Calu3 (cell line): ENCODE measurements at regions not wholly inside any gene's neighbourhood (a gene's known extent, or its start where the extent isn't known, plus 50 kb on each side); places are given as distances from the start of the nearest gene placed in this dataset.

ENCODE experiments used
- BruUV-seq: library from RNA; stranded (reverse); fragments of 400-500 nt; replicated peaks from 2 replicates; lab custom pipeline; 2021; lab: Mats Ljungman, UMichigan
- CTCF ChIA-PET: fragments of 300-600 bp; sonication (Branson Sonifier 250); formaldehyde crosslinking; loops from one replicate; lab custom pipeline; 2022; ENCODE audit warnings: antibody characterized with exemption; lab: Charles Lee
- DNase-seq: peaks from one replicate; pipeline ENCODE4 v3.0.0; 2022
- H3K27ac Mint-ChIP-seq: one replicate; pipeline ENCODE4 v1.8.0; 2022; ENCODE audit warnings: mixed read lengths; ENCODE audit not compliant: unreplicated experiment
- H3K27me3 Mint-ChIP-seq: one replicate; pipeline ENCODE4 v1.8.0; 2022; ENCODE audit warnings: mixed read lengths; ENCODE audit not compliant: unreplicated experiment
- H3K36me3 Mint-ChIP-seq: one replicate; pipeline ENCODE4 v1.8.0; 2022; ENCODE audit warnings: mild to moderate bottlenecking, moderate library complexity, mixed read lengths; ENCODE audit not compliant: insufficient read depth, unreplicated experiment
- H3K4me1 Mint-ChIP-seq: one replicate; pipeline ENCODE4 v1.8.0; 2022; ENCODE audit warnings: mild to moderate bottlenecking, low read depth, mixed read lengths; ENCODE audit not compliant: unreplicated experiment
- H3K4me3 Mint-ChIP-seq: one replicate; pipeline ENCODE4 v1.8.0; 2022; ENCODE audit warnings: mild to moderate bottlenecking, low read depth, moderate library complexity, mixed read lengths; ENCODE audit not compliant: unreplicated experiment
- H3K9me3 Mint-ChIP-seq: one replicate; pipeline ENCODE4 v1.8.0; 2022; ENCODE audit warnings: low read depth, mixed read lengths; ENCODE audit not compliant: unreplicated experiment
- CTCF ChIP-seq: fragments of 200-600 bp; IDR thresholded peaks from one replicate; pipeline ENCODE4 v1.8.0; 2022; ENCODE audit warnings: antibody characterized with exemption; ENCODE audit not compliant: unreplicated experiment
- intact Hi-C: fragments of 100-400 bp; cut with micrococcal nuclease; formaldehyde crosslinking; loops from one replicate; pipeline ENCODE4 v1.10.0; 2022; ENCODE audit not compliant: unreplicated experiment

- DNase-seq: no peak
- no TSS peak for BruUV-seq
- peaks cover 4% of the 10 kb centered on the region for H3K9me3 Mint-ChIP-seq
- no peak for TF ChIP-seq CTCF
- CTCF ChIA-PET: no interaction called here
- no peak overlapping the region for H3K27ac Mint-ChIP-seq
- H3K36me3 Mint-ChIP-seq: no peaks in the 10 kb centered on the region
- intact Hi-C loops: no loop called here
- no peak overlapping the region for H3K4me3 Mint-ChIP-seq
- H3K4me1 Mint-ChIP-seq: no peaks in the 10 kb centered on the region
- H3K27me3 Mint-ChIP-seq: no peaks in the 10 kb centered on the region
These were observed 1026.9 kb downstream of the BCL11B start for GRCh38 chr14:98244966-98245569.

- no TSS peak for BruUV-seq
- no peak for TF ChIP-seq CTCF
- Mint-ChIP-seq H3K36me3 (no peaks in the 10 kb centered on the region), H3K4me1 (no peaks in the 10 kb centered on the region), H3K9me3 (peaks cover 13% of the 10 kb centered on the region), H3K4me3 (no peak overlapping the region), H3K27ac (no peak overlapping the region), H3K27me3 (no peaks in the 10 kb centered on the region)
- intact Hi-C loops: no loop called here
- no peak for DNase-seq
- CTCF ChIA-PET: interaction anchor here (0.6 kb wide), 1 partner anchor 466 kb away, joined by 4 read pairs; no protein-coding TSS in a partner anchor
These were observed 1022.9 kb downstream of the BCL11B start for GRCh38 chr14:98249057-98249456.

GRCh38 chr14:98249476-98249875 lies 1022.5 kb downstream of the BCL11B start:
- intact Hi-C loops: no loop called here
- H3K4me3 Mint-ChIP-seq: no peak overlapping the region
- H3K27ac Mint-ChIP-seq: no peak overlapping the region
- CTCF ChIA-PET: interaction anchor here (0.6 kb wide), 2 partner anchors 58 to 465 kb away, joined by 4 read pairs; no protein-coding TSS in a partner anchor
- H3K9me3 Mint-ChIP-seq: peaks cover 13% of the 10 kb centered on the region
- H3K36me3 Mint-ChIP-seq: no peaks in the 10 kb centered on the region
- no TSS peak for BruUV-seq
- H3K27me3 Mint-ChIP-seq: no peaks in the 10 kb centered on the region
- DNase-seq: no peak
- no peaks in the 10 kb centered on the region for H3K4me1 Mint-ChIP-seq
- no peak for TF ChIP-seq CTCF

GRCh38 chr14:98252820-98253219 lies 1019.2 kb downstream of the BCL11B start:
- intact Hi-C loops: no loop called here
- H3K4me1 Mint-ChIP-seq: no peaks in the 10 kb centered on the region
- H3K4me3 Mint-ChIP-seq: no peak overlapping the region
- TF ChIP-seq CTCF: no peak
- H3K36me3 Mint-ChIP-seq: no peaks in the 10 kb centered on the region
- no peak overlapping the region for H3K27ac Mint-ChIP-seq
- no peak for DNase-seq
- H3K9me3 Mint-ChIP-seq: peaks cover 12% of the 10 kb centered on the region
- no peaks in the 10 kb centered on the region for H3K27me3 Mint-ChIP-seq
- CTCF ChIA-PET: no interaction called here
- BruUV-seq: no TSS peak
